Activated CD4-positive, alpha-beta T cell treated with anti-CD3 and anti-CD28 coated beads, Interleukin-2, Interleukin-6, amounts not matched to agents 100 ng/mL and 50 ng/mL, durations not matched to agents 16 hours and 8 hours (primary cell): ENCODE measurements at regions not wholly inside any gene's neighbourhood (a gene's known extent, or its start where the extent isn't known, plus 50 kb on each side); places are given as distances from the start of the nearest gene placed in this dataset.
"Not testable (repeated sequence)": the region's sequence is repeated elsewhere in the genome, so short reads cannot be mapped to it uniquely, and the experiment has no call there.

Experiments
- DNase-seq: peaks from one replicate; pipeline ENCODE4 v3.0.0-alpha.2; 2020

DNA sequence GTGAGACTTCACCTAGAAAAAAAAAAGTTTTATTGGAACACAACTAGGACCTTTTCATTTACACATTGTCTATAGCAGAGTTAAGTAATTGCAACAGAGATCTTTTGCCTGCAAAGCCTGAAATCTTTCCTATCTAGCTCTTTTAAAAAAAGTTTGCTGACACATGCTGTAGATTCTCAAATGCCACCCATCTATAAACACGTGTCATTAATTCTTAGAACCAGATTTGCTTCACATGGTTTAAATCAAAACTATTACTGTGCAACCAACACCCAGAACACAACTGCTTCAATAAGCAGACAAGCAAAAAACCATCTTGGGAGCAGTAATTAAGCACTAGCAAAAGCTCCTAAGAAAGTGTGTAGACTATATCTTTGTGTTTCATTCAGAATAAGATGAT lies 55.0 kb downstream of the OXSM start:
- DNase-seq, result no peak

DNA sequence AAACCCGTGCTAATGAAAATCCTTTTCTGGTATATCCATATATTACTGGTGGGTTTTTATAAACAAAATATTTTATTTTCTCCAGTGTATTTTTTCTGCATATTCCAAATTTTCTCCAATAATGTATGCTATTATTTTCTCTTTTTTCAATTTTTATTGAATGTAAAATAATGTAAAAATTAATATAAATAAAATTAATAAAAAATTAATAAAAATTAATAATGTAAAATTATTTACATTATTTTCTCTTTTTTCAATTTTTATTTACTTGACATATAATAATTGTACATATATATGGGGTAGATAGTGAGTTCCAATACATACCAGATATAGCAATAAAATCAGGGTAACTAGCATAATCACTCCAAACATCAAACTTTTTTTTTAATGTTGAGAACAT lies 56.4 kb downstream of the OXSM start:
- DNase-seq, result no peak

DNA sequence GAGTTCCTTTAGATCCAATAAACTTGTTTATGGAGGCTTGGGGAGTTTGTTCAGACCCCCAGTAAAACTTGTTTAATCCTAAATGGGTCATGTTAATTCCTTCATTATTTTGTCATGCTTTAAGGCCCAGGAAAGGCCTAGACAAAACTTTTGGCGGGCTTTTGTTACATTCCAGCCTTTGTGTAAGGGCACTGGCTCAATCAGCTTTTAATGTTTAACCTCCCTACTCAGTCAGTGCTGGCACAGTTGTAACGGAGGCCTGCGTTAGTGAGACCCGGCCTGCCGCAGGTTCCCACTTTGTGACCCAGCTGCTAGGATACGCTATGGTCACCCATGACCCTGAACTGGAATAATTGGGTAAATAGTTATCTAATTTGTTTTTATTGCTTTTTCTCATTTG lies 59.2 kb downstream of the OXSM start:
- DNase-seq, result no peak

DNA sequence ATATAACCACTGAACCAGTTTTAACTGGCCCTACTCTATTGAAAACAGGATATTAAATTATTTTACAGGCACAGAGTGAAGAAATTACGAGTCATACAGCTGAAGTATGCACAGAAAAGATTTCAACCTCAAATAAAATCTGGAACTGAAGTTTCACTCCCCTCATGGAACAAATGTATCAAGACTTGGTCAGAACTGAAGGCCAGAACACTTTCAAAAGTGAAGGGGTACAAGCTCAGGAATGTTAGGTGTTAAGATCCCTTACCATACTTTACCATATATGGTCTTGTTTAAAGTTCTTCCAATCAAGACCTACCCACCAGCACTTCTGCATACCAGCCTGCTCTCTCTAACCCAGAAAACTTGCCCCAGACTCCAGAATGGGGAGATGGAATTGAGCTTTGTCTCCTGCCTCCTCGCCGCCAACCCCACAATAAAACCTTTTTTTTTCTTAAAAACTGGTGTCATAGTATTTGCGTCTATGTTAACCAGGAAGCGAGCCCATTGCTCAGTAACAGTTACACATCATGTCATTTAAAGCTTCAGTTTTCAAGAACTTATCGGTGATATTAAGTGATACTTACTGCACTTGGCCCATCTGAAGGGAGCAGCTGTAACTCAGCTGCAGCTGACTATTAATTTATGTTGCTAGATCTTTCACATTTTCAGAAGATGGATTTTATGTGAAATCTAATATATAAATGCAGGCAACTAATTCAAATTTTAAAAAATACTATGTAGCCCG lies 59.9 kb downstream of the OXSM start:
- DNase-seq, result no peak

DNA sequence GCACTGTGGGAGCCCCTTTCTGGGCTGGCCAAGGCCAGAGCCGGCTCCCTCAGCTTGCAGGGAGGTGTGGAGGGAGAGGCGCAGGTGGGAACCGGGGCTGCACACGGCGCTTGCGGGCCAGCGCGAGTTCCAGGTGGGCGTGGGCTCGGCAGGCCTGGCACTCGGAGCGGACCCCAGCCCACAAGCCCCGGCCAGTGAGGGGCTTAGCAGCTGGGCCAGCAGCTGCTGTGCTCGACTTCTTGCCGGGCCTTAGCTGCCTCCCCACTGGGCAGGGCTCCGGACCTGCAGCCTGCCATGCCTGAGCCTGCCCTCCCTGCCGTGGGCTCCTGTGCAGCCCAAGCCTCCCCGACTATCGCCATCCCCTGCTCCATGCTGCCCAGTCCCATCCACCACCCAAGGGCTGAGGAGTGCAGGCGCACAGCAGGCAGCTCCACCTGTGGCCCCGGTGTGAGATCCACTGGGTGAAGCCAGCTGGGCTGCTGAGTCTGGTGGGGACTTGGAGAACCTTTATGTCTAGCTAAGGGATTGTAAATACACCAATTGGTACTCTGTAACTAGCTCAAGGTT lies 61.9 kb downstream of the OXSM start:
- not testable (repeated sequence) for DNase-seq

DNA sequence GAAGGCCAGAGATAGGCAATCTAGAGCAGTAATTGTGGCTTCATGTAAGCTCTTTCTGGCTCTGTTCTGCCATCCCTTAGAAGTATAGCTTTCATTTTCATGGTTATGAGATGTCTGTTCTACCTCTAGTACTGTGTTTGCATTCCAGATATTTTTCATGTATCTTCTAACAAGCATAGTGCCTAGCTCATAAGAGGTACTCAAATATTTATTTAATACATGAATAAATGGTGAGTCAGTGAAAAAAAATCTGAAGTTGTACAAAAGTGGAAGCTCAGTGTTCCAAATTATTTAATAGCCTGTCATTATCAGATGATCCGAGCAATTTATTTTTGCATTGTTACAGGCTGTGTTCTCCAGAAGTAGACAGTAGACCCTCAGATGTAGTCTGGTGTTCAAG lies 64.3 kb downstream of the OXSM start:
- no peak for DNase-seq

DNA sequence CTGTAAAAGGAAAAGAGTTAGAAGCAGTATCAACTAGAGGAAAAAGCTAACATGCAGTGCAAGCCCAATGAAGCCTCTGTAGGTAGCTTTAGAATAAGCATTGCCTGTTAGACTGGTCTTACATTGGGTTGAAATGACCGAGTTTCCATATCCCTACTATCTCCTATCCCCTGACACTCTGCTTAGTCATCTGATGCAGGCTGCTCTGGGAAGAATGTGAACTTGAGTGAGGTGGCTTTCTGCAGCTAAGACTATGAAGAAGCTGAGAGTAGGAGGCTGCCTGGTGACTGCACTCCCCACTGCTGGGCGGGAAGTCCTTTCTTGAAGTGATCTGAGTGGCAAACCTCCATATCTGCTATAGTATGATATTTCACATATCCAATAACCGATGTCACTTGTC lies 64.7 kb downstream of the OXSM start:
- DNase-seq, result no peak

DNA sequence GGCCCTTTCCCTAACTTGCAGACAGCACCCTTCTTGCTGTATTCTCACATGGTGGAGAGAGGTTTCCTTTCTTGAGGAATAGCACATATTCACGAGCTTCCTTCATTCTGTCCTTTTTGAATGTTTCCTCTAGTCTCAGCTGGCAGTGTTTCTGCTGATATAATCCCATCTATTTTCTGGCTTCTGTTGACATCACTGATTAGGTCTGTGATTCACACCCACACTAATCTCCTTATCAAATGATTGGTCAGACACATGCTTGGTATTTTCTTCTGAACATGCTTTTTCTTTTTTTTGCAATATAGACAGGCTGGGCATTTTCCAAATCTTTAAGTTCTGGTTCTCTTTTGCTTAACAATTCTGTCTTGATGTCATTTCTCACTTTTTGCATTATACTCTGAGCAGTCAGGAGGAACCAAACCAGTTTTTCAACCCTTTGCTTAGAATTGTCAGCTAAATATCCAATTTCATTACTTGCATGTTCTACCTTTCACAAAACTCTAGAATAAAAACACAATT lies 65.4 kb downstream of the OXSM start:
- DNase-seq, result no peak

DNA sequence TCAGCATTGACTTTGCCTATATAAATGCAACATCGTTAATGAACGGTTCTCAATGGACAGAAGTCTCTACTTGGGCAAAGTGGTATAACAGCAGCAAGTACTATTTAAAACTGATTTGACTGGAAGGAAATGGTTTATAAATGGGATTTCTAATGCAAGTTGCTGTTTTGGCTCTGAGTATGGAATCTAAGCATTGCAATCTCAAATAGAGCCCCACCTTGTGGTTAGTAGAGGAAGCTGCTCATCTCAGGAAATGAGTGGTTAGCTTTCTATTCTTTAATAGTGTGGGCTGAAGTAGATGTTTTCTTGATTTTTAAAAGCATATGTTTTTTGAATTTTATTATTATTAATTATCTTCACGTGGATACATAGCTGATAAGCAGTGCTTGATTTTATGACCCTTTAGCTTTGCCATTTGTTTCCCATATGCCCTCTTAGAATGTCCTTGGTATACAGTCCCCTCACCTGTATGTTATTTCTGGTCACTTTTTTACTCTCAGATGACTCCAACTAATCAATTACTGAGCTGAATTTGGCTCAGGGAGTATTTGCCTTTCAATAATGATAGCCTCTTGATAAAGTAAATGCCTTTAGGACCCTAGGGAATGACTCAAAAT lies 67.1 kb downstream of the OXSM start:
- DNase-seq, result peak; percentile 47

DNA sequence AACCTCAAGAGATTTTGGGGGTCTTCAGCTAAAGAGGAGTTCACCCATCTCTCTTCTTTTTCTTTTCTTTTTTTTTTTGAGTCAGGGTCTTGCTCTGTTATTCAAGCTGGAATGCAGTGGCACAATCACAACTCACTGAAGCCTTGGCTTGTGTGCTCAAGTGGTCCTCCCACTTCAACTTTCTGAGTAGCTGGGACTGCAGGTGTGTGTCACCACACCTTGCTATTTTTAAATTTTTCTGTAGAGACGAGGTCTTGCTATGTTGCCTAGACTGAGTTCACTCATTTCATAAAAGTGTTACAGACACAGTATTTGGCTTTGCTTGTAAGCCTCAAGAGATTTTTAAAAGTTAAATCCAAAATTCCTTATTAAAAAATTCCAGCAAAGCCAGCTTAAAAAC lies 71.7 kb downstream of the OXSM start:
- DNase-seq, result no peak

DNA sequence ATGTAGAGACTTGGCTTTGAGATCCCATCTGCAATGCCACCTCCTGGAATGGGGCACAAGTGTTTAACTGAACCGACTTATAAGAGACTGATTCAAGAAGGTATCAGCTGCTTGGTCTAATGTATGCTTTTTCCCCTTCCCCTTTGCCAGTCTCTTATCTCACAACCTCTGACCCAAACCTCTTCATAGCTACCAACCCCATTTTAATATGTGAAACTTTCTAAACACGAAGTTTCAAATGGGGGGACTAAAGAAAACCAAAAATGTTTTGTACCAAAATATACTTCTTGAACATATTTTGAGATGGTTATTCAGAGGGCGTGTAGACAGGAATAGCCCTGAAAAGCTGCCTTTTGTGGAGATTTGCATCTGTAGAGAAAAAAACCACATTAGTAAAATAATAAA lies 73.1 kb downstream of the OXSM start:
- DNase-seq, result no peak

DNA sequence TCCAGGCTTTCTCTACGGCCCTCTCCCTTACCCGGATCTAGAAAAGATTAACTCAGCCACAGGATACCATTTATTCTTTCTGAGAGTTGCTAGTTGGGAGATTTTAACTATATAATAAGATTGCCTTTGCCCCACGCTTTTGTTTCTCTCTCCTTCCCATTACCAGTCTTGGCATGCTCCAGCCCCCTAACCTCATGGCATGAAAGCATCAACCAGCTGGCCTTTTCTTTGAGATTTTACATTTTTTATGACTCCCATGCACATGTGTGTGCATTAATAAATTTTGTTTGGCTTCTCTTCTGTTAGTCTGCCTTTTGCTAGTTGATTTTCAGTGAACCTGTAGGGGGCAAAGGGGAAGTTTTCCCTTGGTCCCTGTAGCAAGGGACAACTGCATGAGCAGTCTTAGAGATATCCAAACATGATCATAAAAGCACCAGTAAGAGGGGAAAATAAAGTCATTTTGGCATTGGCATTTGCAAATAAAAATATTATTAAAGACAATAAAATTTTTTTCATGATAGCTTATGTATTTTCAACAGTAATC lies 73.6 kb downstream of the OXSM start:
- DNase-seq, result no peak

DNA sequence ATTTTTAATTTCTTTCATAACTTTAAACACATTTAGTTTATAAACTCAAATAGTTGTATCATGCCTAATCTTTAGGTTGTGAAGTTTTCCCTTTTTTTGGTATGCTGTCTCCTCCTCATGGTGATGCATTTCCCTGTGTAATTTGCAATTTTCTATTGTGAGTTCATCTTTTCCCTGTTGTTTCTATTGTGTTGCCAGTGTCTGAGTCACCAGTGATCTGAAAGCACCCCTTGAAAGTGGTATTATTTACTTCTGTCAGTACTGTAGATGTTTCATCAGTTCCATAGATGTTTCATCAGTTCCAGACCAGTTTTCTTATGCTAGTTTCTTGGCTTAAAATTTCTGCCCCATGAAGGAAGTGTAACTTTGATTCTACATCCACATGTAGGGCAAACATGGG lies 80.6 kb downstream of the OXSM start:
- DNase-seq, result no peak

DNA sequence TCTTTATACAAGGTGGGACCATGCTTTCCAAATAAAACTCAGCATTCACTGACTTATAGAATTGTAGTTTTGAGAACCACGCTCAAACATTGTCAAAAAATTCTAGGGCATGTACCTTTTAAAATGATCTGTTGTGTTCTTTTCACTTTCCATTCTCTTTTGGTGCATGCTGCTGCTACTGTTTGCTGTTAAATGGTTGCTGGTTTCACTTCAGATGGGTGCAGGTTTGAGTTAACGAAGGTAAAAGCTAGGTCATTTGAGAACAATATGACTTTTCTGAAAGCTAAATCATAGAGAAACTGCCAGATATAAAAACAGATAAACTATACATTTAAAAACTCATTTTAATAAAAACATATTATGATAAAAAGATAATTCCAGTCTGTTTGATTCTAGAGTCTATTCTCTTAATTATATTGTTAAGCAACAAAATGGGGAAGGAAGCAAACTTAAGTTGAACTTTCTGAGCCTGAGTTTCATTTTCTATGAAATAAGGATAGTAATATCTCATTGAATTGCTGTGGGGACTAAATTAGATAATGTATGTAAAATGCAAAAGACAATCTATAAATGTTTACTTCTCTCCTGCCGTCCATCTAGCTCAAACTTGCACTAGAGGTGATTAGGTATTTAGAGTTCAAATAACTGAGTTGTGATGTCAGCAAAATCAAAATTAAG lies 82.4 kb downstream of the OXSM start:
- DNase-seq, result no peak

DNA sequence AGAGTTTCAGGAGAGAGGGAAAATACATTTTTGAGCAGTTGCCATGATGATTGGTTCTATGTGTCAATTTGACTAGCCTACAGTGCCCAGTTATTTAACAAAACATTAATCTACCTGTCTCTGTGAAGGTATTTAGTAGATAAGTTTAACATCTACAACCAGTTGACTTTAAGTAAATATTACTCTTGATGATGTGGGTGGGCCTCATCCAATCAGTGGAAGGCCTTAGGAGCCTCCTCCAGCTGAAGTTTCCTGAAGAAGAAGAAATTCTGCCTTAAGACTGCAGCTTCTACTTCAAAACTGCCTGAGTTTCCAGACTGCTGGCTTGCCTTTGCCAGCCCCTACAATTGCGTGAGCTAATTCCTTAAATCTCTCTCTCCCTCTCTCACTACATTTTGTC lies 93.6 kb downstream of the OXSM start:
- no peak for DNase-seq

DNA sequence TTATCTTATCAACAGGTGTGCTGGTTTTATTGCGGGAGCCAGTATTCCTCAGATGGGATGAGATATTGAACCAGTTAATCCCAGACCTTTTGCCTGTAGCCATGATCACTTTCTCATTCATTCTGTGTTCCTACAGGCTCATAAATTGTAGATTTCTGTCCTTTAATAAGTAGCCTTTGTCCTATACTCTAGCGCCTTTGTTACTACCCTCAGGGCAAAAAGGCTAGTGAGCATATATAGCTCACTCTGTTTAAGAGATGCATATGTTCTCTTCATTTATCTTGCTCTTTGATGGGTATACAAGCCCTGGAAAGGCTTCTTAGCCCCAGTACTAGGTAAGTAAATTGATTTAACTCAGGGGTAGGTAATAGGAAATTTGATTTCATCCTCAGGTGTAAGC lies 95.1 kb downstream of the OXSM start:
- DNase-seq, result no peak

DNA sequence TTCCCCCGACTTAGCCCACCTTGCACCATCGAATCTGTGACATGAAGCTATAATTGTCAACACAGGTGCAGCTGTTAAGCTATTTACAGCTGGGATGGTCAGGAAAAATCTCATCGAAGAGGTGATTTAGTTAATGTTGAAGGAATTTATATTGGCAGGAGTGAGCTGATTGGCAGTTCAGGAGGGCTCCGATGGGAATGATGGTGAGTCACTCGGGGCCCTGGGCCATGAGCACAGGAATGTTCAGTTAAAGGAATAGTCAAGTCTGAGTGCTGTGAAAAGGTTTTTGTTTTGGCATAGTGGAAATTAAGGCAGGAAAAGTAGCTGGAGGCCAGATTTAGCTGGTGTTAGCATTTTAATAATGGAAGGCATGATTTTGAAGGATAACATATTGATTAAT lies 95.7 kb downstream of the OXSM start:
- DNase-seq, result no peak

DNA sequence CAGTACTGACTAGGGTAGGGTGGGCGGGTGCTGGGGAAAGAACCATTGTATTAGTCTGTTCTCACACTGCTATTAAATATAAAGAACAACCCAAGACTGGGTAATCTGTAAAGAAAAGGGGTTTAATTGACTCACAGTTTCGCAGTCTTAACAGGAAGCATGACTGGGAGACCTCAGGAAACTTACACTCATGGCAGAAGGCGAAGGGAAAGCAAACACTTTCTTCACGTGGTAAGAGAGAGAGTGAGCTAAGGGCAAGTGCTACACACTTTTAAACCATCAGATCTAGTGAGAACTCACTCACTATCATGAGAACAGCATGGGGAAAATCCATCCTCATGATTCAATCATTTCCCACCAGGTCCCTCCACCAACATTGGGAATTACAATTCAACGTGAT lies 98.0 kb downstream of the OXSM start:
- DNase-seq, result no peak

DNA sequence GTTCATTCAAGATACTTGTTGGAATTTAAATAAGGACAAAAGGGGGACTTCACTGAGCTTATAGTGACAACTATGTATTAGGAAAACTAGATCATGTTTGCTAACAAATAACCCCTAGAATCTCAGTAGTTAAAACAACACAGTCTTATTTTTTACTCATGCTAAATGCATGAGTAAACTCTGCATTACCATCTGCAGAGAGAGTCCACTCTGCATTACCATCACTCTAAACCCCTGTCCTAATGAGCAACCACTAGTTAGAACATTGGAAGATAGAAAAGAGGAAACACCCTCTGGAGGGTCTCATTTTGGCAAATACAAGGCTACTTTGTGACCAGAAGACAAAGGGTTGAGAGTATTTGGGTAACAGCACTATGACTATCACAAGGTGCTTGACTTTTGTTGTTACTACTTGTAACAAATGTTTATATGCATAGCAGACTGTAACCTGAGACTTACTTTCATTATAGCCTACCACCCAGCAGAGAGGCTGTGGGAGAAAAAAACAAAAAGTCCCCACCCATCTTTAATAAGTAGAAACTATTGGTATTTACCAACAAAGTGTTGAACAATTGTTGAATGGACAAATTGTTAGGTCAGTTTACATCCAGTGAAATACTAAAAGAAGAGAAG lies 99.1 kb downstream of the OXSM start:
- no peak for DNase-seq

DNA sequence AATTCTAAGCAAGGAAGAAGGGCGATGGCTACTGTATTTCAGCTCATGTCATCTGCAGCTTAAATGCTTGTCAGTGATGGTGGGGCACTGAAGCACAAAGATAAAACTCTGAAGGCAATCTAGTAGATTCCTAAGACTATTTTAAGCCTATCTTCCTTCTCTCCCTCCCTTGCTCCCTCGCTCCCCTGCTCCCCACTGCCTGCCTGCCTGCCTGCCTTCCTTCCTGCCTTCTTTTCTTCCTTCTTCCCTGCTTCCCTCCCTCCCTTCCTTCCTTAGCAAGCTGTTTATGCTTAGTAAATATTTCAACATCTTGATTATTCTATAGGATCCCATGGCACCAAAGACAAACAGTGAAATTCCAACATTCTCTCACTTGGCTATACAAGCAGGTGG lies 99.6 kb downstream of the OXSM start:
- DNase-seq, result no peak

DNA sequence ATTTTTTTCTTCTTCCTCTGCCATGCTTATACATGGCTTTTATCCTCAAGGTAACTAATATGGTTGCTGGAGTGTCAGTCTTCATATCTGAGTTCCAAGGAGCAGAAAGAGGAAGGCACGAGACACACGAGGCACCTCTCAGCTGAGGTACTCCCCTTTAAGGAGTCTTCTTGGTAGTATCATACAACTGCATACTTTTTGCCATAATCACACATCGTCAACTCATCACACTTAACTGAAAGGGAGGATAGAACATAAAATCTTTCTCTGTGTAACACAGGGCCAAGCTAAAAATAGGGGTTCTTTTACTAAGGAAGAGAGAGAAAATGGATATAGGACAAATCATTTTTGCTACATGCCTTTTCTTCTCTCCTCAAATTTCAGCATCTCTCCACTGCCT lies 104.2 kb downstream of the OXSM start:
- no peak for DNase-seq

DNA sequence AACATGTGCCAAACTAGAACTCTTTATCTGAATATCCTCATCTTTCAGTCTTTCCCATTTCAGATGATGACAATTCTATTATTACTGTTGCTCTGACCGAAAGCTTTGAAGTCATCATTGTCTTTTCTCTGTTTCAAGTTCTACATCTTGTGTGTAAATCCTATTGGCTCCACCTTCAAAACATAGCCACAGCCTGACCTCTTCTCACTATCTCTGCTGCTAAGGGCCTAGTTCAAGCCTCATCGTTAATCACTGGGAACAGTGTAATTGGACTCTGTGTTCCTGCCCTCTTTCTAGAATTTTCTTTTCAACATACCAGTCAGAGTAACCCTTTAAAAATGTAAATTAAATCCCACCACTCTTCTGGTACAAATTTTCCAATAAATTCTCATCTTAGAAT lies 105.1 kb downstream of the OXSM start:
- no peak for DNase-seq

DNA sequence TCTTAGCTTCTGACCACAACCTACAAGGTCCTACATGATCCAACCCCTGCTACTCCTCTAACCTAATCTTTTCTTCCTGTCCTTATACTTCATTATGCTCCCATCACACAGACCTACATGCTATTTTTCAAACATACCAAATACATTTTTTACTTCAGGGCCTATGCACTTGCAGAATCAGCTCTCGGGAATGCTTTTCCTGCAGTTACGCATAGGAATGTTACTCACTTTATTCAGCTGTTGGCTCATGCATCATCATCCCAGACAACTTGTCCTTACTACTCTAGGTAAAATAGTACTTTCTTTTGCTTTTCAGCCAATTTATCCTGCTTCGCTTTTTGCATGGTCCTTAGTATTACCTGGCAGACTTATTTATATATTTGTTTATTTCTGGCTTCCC lies 105.6 kb downstream of the OXSM start:
- no peak for DNase-seq
